NCI-H1694 (cell line): ENCODE measurements at regions not wholly inside any gene's neighbourhood (a gene's known extent, or its start where the extent isn't known, plus 50 kb on each side); places are given as distances from the start of the nearest gene placed in this dataset.
A peak's percentile ranks its signal among the peaks of the same experiment; 100 is the strongest.

Source experiments
- DNase-seq: peaks from one replicate; lab custom pipeline; 2025; lab: John Stamatoyannopoulos, UW

DNA sequence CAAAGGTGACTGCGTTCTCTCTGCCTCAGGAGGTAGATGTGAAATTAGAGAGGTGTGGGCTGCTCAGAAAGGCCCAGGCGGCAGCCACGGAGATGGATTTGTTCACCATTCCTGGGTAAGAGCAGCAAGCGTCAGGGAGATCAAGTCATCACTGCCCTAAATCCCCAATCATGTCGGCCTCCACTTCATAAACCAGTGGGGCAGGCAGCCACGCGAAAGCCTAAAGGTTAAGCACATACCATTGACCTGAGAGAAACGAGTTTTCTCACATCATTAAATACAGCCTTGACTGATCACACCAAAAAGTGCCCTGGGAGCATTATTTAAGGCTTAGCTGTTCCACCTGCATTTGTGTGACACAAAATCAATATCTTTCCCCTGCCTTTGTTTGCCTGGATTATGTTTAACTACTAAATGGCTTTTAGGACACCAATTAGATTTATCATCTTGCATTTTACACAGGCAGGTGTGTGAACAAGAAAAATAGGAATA is 50.7 kb upstream of the FOXB1 start:
- DNase-seq, result no peak

DNA sequence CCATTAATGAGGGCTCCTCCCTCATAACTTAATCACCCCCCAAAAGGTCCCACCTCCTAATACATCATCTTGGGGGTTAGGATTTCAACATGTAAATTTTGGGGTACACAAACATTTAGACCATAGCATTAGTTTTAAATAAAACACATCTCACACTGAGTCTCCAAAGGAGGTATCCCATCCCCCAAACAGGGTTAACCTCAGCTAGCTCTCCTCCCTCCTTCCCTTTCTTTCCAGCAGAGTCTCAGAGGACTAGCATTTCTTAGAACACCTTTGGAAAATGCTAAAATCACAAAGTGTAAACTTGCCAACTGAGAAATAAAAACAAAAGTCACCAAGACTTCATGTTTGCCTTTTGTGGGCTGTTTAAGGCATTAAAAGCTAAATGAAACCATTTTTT is 51.2 kb upstream of the FOXB1 start:
- no peak for DNase-seq

DNA sequence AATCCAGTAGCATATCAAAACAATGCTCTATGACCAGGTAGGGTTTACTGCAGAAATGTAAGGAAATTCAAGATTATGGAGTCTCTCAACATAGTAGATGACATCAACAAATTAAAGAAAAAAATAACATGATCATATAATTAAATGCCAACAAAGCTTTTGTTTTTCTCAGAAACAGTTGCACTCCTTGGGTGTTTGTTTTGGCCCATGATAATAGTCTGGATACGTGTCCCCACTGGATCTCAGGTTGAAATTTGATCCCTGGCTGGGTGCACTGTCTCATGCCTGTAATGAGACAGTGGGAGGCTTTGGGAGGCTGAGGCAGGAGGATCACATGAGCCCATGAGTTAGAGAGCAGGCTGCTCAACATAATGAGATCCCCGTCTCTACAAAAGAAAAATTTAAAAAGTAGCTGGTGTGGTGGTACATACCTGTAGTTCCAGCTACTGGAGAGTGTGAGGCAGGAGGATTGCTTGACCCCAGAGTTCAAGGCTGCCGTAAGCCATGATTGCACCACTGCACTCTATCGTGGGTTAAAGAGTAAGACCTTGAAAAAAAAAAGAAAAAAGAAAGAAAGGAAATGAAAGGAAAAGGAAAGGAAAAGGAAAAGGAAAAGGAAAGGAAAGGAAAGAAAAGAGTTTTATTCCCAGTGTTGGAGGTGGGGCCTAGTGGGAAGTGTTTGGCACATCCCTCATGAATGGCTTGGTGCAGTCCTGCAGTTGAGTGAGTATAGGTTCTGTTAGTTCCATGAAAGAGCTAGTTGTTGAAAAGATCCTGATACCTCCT is 53.3 kb upstream of the FOXB1 start:
- no peak for DNase-seq

DNA sequence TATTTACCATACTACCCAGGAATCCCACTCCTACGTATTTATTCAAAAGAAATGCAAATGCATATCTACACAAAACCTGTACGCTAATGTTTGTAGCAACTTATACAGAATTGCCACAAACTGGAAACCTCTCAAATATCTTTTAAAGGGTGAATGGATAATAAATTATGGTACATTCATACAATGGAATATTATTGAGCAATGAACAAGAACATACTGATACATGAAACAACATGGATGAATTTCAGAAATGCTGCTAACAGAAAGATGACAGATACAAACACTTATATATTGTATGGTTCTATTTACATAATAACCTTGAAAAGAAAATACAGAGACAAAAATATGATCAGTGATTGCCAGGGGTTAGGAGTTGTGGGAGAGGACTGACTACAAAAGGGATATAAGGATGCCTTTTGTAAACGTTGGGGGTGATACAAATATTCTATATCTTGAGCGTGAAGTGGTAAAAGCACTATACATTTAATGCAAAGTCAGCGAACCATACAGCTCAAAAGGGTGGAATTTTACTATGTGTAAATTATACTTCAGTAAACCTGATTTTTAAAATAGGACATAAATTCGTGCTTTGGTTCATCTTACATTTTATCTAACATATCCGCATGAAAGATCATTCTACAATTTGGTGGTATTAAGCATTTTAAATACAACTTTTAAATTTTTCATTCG is 55.0 kb upstream of the FOXB1 start:
- DNase-seq, result no peak

DNA sequence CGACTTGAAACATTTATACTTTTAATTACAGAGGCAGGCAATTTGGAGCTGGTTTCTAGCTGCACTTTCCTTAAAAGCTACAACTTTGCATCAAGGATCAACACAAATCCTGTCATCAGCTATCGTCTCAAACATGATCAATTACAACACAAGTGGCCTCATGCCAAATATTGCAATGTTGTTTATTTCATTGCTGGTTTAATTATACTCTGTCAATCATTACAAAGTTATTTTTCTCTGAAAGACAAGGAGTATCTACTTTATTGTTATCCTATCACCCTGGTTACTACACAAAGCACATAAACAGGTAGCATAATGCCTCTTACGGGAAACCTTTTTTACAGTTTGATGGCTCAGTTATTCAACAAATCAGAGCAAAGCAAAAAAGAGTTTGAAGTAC is 58.0 kb upstream of the FOXB1 start:
- DNase-seq, result no peak

DNA sequence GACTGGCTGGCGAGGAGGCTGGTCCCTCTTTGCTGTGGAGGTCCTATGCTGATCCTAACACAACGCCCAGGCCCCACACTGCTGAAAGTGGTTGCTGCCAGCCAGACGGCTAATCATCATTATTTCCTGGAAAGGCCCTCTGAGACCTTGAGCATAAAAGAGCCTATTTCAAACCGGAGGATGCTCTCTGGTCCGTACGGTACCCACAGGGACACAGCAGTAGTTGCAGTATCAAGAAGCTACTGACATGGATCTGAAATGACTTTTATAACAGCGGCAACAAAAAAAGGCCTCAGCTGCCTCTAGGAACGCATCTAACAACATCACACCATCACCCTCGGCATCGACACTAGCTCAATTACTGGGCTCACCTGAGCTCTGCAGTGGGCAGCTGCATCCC is 59.1 kb upstream of the FOXB1 start:
- no peak for DNase-seq

DNA sequence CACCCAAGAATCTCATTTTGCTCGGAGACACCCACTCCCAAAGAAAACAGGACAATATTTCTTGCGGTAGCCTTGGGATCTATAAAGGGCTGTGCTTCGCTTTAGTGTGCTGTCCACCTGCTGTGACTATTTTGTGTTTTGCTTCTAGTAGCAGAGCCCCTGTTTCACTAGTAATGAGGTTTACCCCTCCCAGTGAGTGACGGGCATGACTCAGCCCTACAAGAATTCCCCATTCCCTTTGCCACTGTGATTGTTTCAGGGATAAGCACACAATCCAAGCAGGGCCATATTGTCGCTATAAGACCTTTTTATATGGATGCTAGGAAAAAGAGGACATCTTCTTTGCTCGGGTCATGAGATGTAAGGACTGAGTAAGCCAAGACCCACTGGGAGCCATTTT is 62.5 kb upstream of the FOXB1 start:
- DNase-seq, result no peak

DNA sequence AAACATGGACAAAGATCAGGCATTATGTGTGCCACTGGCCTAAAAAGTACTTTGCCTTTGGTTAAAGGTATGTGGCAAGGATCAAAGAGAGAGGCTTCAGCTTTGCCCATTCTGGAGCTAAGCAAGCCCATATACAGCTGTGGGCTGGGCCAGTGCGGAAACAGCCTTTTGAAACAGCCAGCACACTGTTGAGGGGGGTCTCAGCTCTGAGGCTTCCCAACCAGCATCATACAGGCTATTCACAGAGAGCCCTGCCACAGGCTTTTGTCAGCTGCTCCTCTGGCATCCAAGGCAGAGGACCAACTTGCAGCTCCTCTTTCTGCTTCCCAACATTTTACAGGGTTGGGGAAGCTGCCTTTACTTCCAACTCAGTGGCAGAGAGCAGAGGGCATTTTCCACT is 63.2 kb upstream of the FOXB1 start:
- no peak for DNase-seq

DNA sequence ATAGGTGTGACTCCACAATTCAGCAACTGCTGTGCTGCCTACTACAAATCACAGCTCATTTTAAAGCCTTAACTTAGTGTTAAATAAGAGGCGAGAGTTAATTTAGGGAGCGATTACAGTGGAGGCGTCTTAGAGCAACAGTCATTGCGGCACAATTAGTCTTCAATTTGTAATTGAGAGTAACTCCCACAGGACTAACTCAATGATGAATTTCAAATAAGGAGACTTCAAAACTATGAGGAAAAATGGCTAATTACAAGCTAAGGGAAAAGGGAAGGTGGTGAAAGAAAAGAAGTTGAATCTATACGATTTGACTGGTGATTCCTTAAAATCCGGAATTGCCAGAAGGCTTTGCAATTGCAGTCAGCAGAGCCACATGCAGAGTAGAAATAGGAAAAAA is 63.7 kb upstream of the FOXB1 start:
- DNase-seq, result no peak

DNA sequence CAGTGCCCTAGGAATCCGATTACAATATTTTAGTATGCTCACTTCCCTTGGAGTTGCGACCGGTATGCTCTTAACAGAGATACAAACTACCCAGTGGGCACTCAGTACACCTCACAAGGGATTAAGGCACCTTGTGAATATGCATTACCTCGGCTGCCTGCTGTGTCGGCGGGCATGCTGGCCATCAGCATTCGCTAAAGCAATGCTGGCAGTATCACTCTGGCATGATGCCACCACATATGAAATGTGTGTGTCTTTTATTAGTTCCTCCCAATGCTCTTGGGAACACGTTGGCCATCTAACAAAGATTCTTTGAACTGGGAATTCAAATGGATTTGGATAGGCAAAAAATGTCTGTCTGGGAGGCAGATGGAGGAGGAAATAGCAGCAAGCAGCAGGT is 67.4 kb upstream of the FOXB1 start:
- DNase-seq, result no peak

DNA sequence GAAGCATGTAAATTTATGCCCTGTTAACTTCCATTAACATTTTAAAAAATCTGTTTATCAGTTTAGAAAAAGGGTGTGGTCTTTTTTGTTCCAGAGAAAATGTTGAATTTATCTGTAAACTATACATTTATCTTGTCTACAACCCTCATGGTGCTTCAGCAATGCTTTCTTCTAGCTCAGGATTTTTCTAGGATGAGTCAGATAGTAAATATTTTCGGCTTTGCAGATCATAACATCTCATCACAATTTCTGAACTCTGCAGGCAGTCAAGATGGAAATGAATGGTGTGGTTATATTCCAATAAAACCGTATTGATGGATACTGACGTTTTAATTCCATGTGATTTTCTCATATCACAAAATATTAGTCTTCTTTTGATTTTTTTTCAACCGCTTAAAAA is 70.5 kb upstream of the FOXB1 start:
- DNase-seq, result no peak

DNA sequence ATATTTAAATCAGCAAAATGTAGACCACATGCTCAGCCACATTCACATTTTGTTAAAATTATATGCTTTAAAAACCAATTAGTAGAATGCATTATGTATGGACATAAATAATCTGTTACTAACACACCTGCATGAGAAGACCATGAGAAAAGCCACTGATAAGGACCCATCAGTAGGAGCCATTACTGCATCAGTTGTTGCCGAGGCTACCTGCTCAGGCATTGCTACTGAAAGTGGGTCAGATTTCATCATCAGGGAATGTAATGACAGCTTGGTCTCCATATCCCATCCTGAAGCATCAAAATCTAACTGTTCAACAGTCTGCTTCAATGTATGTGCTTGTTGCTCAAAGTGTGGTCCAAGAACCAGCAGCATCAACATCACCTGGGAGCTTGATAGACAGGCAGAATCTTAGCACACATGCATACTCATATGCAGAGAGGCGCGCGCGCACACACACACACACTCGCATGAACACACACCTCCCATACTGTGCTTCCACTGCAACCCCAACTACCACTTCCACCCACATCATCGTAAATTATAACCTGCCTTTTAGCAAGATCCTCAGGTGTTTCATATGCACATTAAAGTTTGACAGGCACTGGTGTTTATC is 72.4 kb upstream of the FOXB1 start:
- no peak for DNase-seq

DNA sequence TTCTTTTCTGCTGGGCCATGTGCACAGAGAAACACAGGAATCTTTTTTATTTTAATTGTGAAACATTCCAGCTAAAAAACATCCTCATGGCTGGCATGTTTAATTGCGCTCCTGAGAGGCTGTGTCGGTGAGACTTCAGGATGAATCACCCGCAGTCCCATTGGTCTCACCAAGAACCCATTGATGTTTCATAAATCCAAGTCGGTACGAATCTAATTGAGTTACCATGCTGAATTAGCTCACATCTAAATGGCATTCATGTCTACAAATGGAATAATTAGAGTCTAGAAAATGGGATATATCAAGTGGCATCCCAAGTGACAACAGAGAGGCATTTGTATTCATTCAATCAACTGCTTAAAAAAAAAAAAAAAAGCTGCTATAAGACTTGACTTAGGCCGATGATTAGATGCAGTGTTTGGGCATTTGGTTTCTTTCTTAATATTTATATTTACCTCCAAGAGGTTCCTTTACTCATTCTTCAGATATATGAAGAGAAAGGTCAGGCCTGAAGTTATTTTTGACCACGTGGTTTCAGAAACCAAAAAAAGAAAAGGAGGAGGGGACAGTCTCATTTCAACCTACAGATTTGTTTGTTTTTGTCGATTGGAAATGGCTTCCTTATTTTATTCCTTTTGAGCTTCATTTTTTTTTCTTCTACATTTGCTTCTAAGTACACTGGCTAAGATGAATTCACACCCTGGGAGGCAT is 79.1 kb upstream of the FOXB1 start:
- DNase-seq, result no peak

DNA sequence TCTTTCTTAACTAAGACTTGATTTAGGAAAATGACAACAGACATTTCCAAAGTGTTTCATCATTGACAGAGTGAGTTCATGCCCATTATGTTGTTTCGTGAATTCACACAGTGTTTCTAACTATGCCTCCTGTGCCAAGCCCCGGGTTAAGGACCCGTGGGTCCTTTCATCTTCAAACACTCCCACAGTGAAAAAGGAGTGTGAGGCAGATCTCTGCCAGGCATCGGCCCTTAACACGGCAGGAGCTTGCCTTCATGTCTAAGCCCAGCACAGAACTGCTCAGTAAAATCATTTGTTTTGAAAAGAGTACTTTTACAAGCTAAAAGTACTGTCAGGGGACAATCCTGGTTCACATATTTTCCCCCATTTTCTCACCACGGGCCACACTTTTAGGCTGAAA is 80.0 kb upstream of the FOXB1 start:
- no peak for DNase-seq

DNA sequence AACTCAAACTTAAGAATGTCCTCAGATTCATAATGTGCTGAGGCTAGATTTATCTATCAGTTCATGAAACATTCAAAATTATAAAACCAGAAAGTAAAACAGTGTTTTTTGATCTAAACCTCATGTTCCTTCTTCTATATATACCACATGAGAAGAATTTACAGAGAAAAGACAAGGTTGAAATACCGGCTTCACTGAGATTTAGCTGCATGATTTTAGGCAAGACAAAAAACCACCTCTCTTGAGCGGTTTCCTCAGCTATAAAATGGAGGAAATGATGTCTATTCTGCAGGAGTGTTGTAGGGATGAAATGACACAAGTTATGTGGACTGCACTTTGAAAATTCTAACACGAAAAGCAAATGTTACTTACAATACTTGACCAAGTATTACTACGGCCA is 80.6 kb upstream of the FOXB1 start:
- no peak for DNase-seq

DNA sequence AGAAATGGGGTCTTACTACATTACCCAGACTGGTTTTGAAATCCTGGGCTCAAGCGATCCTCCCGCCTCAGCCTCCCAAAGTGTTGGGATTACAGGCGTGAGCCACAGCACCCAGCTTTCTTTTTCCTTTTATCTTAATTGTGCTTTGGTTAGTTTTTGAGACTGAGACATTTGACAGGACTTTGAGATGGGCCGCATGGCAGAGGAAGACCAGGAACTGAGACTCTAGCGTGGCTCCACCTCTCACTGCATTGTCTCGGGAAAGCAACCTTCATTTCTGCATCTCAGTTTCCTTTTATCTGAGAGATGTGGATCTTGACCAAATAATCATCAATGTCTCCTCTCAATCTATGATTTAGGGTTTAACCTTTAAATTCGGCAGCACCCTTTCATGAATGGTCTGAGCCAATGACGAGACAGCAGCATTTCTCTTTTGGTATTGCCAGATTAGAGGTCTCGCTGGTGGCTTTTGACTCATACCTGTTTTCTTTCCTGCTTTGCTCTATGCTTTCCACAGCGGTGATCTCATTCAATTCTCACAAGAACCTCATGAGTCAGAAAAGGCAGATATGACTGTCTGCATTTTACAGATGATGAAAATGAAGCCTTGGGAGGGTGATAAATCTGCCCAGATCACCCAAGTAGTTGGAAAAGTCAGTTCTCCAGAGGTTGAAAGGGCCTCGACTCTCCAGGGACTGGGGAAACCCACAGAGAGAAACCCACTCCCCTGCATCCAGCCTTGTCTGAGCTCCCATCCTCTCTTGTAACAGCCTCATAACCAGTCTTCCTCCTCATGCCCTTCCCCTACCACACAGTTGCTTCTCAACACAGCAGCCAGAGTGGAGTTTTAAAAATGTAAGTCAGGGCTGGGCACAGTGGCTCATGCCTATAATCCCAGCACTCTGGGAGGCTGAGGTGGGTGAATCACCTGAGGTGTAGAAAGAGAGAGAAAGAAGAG is 84.8 kb upstream of the FOXB1 start:
- no peak for DNase-seq

DNA sequence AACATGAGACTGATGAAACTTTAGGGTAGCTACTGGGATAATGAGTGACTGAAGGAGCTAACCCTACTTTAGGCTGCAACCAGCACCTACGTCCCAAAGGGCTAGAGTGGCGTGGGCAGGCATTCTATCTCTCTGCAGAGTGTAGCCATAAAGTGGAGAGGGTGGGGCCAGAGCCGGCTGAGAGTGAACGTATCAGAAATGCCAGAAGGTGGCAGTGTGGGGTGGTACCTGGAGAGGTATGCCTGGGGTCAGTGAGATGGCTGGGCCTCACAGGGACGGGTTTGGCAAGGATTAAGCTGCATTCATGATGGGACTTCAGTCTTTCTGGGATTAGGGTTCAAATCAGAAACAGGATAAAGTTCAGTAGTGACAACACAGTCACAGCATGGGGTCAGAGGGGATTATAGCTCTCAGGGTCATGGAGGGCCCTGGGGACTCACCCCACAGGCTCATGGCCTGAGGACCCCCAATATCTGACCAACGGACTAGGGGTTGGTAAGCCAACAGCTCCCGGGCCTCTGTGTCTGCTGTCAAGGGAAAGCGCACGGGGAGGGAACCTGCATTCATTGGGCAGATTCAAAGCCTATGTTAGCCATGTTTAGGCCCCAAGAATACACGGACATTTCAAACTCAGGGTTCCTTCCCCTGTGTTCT is 86.5 kb upstream of the FOXB1 start:
- peak; percentile 34 for DNase-seq

DNA sequence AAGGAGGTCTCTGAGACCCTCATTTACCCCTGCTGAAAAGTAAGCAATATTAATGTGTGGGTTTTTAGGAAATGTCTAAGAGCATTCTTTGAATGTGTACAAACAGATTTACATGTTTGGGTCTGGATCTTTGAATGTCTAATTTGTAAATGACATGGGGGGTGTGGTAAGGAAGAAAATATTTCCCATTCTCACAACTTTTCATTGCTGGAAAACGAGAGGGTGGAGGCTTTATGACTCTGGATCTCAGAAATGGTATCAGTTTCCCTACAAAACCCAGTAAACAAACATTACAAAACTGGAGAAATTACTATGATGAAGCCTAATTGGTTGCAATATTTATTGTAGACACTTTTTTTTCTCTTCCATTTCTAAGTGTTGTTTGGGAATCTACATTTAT is 98.1 kb upstream of the FOXB1 start:
- DNase-seq, result no peak

DNA sequence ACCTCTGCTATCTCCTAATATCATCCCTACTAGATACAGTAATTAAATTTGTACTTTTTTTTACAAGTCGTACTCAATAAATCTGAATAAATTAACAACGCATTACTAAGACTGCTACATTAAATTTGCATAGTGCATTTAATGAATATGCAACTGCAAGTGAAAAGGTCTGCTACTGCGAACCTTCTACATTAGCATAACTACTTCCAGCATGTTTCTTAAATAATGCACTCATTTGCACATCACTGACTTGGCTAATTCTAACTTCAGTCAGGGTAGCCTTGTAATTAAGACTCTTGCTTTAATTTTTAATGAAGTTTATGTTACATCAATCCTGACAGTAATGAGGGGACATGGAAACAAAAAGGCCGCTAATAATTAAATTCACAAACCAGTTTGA is 98.9 kb upstream of the FOXB1 start:
- no peak for DNase-seq

DNA sequence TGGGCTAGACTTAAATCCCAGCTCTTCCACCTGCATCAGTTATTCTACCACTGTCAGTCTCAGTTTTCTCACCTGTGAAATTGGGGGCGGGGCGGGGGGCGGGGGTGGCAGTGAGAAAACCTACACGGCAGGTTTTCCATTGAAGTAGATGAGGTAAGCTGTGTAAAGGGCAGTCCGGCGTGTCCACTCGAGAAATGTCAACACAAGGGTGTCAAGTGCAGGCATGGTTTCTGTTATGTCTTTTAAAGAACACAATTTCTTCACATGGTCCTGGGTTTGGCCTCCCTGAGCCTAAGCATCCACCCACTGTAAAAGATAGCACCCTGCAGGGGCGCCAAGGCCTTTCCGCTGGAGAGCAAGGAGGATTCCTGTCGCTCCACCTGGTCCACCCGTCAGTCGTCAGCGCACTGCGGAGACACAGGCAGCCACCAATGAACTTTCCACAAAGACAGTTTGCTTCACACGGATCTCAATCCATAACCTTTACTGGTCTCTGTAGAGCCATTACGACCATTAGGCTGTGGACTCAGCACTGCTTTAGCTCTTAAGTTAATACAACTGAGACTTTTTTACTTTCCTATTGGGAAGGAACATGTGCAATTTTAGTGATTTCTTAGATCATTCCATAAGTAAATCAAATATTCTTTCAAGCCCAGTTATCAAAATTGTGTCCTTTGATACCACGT is 99.5 kb upstream of the FOXB1 start:
- DNase-seq, result no peak
